Occipital lobe (tissue), 1 donor: ENCODE measurements at regions not wholly inside any gene's neighbourhood (a gene's known extent, or its start where the extent isn't known, plus 50 kb on each side); places are given as distances from the start of the nearest gene placed in this dataset.

Experiments used
- DNase-seq: peaks from one replicate; lab custom pipeline; 2025; lab: John Stamatoyannopoulos, UW

DNA sequence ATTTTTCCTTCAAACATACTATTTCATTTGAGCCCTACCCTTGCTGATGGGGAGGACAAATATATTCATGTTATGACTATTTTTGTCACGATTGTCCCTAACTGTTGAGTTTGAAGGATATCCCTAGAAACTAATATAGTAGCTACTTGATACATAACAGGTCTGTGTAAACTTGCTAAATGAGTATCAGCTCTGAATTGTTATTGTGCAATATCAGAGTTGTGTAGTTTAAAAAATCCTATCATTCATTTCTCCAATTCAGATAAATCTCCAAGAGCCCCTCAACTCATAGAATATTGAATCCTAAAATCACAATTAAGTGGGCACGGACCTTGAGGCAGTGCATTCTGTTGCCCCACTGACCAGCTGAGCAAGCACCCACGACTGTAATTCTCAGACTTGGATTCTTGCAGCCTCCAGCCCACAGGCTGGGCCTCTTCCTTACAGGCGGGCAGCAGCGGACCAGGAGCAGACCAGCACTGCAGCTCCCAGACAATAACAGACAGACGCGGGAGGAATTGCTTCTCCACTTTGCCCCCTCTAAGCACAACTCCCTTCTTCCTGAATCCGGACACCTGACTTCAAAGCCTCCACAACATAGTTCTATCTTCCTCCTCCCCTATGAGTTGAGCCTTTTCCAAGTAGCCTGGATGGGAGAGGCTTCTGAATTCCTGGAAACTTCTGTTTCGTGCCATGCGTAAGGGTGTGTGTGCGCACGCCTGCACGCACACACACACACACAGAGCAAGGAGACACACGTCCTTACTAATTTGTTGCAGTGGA, 337.6 kb upstream of the ARGLU1 start:
- no peak for DNase-seq

DNA sequence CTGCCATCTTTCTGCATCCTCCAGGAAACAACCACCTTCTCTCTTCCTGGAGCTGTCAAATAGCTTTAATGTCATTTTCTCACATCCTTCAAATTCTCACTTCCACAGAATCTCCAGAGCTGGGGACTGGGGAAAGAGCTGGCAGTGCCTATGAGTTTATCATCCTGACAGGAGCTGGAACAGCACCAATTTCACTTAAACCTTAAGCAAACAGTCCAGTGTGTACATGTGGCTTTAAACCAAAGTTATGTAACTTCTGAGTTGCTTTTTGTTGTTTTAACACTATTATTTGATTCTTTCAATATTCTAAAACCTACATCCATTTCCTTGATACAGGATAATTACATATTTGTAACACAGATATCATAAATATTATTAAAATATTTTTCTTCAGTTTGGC, 331.5 kb upstream of the ARGLU1 start:
- DNase-seq = no peak

DNA sequence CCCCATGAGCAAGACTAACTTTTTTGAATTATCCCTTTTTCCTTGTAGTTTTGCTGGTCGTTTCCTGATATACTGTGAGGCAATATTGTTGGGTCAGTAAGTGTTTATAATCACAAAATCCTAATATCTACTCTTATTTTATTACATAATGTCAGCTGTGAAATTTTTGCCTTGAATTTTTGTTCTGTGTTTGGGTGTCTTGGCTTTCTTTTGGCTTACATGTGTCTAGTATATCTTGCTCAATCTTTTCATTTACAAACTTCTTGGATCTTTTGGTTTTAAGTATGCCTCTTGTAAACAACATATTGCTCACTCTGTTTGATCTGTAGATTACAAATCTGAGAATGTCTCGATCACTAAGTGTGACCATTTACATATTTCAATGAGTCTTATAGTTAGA, 330.3 kb upstream of the ARGLU1 start:
- no peak for DNase-seq

DNA sequence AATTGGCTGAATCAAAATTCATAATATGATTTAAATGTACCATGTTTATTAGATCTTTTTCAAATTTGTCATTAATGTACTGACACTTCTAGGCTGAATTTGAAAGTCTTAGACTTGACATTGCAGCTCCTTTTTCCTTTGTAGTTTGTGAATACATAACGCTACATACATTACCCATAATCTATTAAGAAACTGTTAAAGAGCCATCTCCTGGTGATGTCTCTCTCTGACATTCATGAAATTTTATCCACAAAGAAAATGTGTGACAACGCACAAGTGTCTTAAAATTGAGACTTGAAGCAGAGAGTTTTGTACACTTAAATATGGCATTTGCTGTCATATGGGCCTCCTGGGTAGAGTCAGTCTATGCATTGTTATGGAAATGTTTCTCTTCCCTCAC, 320.2 kb upstream of the ARGLU1 start:
- no peak for DNase-seq

DNA sequence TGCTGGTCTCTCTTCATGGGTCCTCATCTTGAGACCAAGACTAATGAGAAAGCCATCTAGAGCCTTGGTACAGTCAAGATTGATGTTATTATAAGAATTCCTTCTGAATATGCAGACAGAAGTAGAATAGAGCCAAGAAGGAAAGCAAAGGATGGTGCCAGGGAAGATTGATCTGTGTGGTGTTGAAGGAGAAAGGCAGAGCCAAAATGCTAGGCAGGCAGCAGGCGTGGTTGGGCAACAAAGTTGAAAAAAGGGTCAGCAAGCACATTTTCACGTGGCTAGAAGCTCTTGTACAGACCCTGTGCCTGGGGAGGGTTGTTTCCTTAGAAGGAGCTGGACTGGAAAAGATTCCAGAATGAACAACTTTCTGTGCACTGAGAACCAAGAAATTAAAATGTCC, 319.7 kb upstream of the ARGLU1 start:
- no peak for DNase-seq

DNA sequence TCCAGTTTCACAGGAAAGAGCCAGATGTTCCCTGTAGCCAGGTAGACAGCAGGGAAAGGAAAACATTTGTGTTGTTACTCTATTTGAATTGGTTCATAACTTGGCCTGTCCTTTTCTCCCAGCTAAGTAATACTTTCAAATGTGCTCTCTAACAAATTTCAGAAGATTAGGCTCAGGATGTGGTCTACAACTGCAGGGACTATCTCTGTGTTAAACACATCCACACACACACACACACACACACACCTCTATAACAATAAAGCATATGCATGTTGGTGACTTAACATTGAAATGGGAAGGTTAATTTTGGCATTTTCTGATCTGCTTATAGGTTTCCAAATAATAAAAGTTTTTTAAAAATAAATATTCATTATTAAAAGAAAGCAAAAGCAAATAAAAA, 316.0 kb upstream of the ARGLU1 start:
- DNase-seq = no peak

DNA sequence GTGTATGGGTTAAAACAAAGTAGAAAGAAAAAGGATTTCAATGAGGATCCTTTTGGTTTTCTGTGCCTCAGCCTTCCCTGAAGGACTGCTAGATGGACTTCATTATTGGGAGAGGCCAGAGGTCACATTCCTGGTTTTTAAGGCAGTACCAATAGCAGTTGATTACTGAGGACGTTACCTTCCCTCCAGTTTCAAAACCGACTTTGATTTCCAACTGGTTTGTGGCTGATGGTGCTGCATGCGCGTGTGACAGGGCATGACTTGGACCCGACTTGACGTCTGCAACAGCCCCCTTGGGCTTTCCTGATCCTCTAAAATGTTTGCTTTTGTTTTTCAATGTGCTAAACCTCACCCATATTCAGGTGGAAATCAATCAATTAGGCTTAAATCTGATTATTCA, 314.3 kb upstream of the ARGLU1 start:
- no peak for DNase-seq

DNA sequence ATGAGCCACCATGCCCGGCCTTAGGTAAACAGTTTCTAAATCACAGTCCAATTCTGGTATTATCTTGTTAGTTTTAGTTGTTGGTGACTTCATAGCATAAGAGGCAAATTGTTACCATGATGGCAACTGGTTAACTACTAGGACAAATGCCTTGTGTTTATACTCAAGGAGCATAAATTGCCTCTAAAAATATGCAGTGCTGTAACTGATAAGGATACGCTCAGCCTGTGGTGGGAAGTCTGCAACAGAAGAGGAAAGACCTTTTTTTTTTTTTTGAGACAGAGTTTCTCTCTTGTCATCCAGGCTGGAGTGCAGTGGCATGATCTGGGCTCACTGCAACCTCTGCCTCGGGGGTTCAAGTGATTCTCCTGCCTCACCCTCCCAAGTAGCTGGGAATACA, 311.9 kb upstream of the ARGLU1 start:
- no peak for DNase-seq

DNA sequence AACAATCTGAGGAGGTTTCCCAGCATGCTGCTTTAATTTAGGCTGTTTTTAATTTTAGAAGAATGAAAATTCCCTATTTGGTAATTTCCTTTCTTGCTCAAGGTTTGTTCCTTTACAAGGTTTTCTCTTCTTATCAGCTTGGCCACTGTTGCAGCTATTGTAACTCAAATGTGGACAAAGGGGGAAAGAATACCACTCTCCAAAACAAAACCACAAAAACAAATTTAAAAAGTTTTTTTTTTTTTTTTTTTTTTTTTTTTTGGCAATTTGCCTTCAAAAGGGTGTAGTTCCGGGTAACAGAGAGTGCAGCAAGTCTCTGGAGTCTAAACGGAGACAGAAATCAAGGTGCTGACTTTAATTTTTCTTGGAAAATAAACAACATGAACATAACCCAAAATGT, 306.4 kb upstream of the ARGLU1 start:
- no peak for DNase-seq

DNA sequence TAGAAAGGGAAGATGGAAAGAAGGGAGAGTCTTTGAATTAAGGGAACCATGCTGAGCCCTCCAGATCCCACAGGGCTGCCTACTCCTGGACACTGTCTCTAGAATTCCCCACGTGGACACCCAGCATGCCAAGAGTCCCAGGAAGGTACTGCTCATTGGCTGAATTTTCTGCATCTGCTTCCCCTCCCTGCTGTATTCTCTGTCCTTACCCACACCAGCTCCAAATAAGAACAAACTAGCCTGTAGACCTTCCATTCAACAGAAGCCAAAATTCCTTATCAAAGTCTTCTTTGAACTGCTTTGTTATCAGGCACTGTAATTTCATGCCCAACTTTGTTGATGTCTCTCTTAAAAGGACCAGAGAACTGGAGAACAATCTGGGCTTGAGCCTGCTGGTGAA, 305.9 kb upstream of the ARGLU1 start:
- no peak for DNase-seq

DNA sequence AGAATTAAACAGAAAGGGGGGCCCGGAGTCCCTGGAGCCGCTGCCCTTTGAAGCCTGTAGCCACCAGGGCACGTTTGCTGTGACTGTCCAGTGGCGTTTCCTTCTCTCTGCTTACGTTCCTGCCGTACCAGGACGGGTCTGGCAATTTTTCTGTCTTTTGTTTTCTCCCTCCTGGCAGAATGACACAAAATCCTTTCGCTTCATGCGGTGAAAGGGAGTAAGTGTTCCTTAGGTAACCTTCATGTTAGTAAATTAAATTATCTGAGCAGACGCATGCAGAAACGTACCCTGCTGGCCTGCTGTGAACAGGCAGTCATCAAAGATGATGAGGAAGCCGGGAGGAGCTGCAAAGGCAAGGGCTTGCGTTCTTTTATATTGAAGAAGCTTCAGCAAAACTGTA, 299.3 kb upstream of the ARGLU1 start:
- DNase-seq = no peak

DNA sequence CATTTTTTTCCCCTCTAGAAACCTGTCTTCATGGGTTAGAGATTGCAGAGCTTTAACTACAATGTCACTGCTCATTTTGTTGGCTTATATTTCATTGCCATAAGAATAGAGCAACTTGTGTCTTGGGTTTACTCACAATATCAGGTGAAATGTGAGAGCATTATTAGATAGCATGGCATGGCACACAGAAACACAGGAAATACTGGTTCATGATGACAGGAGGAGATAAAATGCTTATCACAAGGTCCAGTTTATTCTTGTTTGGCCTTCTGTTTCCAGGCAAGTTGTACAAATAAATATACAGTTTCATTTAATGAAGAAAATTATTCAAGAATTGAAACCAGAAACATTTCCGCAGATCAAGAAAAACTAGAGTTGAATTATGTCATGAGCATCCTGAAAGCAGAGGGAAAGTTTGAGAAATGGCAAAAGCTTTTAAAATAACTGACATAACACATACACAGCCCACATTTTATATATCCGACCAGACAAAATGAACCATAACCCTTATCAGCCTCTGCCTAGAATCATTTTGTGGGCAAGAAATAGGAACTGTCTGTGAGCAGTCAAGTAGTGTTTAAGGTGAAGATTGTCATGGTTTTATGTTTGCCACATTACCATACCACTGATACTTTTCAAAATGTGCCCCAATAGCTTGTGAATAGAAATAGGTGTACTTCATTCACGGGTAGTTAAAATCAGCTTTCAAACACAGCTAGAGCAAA, 297.9 kb upstream of the ARGLU1 start:
- DNase-seq = no peak

DNA sequence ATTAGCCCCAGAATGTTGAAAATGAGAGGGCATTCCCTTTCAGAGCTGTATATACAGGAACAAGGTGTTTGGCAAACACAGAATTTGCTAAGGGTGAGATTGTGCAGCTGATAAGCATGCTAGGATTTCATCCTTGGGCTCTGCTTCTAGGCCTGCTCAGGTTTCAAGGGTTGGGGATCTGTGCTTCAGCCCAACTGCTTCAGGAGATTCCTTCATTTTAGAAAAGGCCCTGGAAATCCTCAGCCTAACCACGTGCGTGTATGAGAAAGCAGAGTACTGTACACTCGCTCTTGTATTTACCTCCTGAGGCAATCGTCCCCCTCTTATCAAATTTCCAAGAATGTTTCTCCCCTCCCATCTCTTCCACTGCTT, 291.6 kb upstream of the ARGLU1 start:
- no peak for DNase-seq

DNA sequence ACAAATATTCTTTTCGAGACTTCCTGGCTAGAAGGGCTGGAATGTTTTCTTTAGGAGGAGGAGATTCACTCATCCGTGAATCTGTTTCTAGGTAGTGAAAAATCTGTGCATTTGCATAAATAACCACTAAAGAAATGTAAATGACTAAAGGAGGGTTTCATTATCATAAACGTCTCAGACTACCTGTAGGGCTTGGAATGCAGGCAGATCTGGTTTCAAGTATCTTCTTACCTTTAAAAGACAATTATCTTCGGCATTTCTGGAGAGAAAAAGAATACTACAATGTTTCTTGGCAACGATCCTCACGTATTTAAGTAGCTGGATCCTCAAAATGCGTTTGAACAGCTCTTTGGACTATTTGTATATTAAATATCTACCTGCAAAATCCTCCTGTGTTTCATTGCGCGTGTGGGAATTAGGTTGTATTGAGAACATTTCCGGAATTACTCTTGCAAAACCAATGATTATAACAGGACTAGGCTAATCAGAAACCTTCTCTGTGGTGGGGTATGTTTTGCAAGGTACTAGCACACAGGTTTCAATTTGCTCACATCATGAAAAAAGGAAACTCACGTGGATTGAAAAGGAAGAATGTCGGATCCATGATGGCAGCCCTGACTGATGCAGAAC, 291.1 kb upstream of the ARGLU1 start:
- DNase-seq = no peak

DNA sequence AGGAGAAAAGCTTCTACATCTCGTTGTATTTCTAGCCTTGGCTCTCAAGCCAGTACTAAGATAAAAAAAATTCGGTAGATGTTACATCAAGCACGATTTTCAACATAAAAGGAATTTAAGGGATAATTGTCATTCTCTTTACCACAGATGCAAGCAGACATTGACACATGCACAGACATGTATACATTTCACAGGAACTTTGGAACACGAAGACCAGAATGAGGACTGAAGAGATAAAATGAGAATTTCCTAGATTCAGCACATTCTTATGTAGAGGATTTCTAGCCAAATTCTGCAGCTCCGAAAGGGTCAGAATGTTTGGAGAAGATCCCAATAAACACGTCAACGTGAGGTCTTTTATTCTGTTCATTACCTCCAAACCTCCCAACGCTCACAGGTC, 284.5 kb upstream of the ARGLU1 start:
- no peak for DNase-seq

DNA sequence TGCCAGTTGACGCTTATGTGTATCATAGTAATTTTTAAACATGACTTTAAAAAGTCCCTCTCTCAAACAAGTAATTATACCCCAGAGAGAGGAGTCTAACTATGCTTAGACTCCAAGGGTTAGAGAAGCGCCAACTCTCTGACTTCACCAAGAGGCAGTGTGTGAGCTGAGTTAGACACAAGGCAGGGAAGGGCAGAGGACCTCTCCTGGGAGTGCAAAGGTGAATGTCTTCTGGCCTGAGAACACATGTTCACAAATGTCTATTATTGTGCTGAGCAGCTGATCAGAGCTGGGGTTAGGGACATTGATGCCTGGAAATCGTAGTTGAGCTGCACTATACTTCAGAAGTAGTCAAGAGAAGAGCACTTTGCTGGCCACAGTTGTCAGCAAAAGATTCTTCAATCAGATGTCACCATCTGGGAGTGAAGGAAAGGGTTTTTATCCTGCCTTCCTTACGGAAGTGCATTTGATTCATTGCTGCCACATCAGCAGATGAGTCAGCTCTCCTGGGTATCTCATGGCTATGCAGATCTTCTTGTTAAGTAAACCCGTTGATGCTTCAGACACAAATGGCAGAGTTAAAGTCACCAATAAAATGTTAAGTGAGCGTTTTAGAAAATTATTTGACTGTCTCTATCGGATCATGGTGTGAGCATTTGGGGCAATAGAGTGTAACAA, 283.2 kb upstream of the ARGLU1 start:
- no peak for DNase-seq

DNA sequence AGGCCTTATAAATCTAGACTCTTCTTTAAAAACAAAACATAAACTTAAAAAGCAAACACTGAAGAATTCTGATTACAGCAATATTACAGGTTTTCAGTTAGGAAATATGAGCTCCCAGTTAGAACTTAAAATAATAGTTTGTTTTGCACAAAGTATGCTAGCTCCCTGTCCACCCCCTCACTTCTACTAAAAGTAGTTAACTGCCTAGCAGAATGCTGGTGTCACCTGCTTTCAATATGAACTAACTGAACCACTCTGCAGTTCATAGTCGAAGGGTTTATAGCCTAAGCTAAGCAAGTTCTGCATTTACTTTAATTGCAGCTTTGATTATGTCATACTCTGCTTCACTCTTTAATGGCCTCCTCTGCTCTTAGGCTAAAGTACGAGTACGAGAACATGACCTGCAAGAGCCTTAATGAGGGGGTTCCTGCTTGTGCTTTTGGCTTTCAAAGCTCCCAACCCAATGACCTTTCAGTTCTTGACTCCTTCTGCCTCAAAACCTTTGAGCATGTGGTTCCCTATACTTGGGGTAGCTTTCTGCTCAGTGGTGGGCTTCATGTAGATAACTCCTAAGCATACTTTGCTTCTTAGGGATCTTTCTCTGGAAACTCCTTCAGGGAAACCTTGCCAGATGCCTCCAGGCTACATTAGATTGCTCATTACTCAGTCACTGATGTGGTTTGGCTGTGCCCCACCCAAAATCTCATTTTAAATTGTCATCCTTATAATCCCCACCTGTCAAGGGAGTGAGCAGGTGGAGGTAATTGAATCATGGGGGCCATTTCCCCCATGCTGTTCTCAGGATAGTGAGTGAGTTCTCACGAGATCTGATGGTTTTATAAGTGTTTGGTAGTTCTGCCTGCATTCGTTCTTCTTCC, 278.9 kb upstream of the ARGLU1 start:
- DNase-seq = no peak

DNA sequence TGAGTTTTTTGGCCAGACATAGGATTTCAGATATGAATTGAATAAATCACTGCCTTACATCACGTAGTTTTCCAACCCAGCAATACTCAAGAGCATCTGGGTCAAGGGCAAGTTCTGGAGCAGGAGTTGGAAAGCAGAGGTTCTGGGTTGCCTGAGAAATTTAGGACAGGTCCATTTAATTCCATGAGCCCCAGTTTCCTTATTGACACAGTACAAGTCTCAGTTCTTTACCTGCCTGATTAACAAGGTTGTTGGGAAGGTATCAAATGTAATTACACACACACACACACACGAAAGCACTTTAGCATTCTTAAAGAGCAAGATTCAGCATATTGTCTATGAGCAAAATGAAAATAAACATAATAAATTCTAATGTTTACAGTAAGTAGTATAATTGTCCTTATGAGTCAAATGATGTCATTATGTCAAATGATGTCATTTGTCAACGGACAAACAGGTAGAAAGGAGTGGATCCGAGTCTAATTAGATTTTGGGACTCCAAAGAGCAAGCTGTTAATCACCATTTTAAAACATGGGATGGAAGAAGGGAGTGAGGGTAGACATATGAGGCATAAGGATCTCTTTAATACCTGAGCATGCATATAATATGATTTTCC, 268.4 kb upstream of the ARGLU1 start:
- DNase-seq = no peak

DNA sequence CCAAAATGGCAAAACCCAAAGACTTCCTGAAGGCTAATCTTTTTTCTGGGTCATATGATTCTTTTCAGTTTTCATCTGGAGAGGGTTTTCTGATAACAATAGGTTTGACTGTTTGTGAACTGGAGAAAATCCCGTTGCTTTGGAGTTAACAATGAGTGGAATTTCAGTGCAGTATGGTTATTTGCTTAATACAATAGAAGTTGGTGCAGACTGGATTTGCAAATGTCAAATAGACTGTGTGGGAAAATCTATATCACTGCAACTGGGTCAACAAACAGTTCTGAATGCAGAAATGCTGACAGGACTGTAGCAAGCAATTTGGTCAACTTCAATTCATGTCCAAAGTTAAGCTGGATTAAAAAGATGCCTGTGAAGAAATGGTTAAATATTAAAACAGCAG, 267.5 kb upstream of the ARGLU1 start:
- no peak for DNase-seq

DNA sequence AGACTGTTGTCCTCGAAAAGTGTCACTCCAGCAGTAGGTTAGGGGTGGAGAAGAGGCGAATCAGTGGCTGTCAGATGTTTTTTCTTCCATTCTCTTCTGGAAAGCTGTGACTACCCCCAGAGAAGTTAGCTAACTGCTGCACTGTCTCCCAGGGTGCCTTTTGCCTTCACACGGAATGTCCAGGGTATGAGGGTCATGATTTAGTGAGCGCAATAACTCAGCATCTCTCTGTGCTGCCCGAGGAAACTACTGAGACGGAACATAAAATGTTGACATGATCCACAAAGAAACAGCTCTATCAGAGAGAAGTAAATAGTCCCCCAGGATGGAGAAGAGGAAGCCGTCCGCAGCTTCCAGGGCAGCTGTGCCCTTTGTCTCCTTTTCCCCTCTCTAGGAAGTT, 254.0 kb upstream of the ARGLU1 start:
- no peak for DNase-seq
